HCT116 (cell line): ENCODE measurements at regions not wholly inside any gene's neighbourhood (a gene's known extent, or its start where the extent isn't known, plus 50 kb on each side); places are given as distances from the start of the nearest gene placed in this dataset.

Experiments used
- ATAC-seq: fragments of 200-7000 bp; cut with Tn5 transposase; 2 replicates; pipeline ENCODE4 v1.9.1; 2020; ENCODE audit warnings: mild to moderate bottlenecking, moderate library complexity
- BruUV-seq: library from RNA; stranded (reverse); fragments of 400-500 nt; replicated peaks from 2 replicates; lab custom pipeline; 2021; lab: Mats Ljungman, UMichigan
- CTCF ChIA-PET: fragments of 300-600 bp; sonication (Branson Sonifier 250); formaldehyde crosslinking; loops from one replicate; lab custom pipeline; 2021; ENCODE audit warnings: antibody characterized with exemption; lab: Charles Lee
- POLR2A ChIA-PET: fragments of 300-600, 350-600 bp; sonication (Branson Sonifier 250); formaldehyde crosslinking; loops from one replicate; lab custom pipeline; 2021; ENCODE audit warnings: antibody characterized with exemption; lab: Charles Lee
- RAD21 ChIA-PET, 2 experiments: fragments of 300-600 bp; sonication (Branson Sonifier 250); formaldehyde crosslinking; loops; one replicate each; lab custom pipeline; 2023; ENCODE audit warnings: low total read pairs in 2 of 2; ENCODE audit not compliant: uncharacterized antibody in 2 of 2, unreplicated experiment in 2 of 2, low non-redundant PET in 1 of 2; lab: Charles Lee
- DNase-seq: peaks from one replicate; pipeline ENCODE4 v3.0.0-alpha.2; 2010; ENCODE audit warnings: low read depth, low spot score
- H2AFZ ChIP-seq: fragments of 200-600 bp; shearing (Covaris generic), sonication (generic); 2 replicates; pipeline ENCODE4 v1.6.1; 2017; ENCODE audit warnings: low read depth, mixed run types, mixed read lengths, antibody characterized with exemption, low read length; ENCODE audit not compliant: poor library complexity, severe bottlenecking
- H3K27ac ChIP-seq: 2 replicates; pipeline ENCODE4 v1.5.1; 2012; ENCODE audit warnings: low read depth, low read length
- H3K27me3 ChIP-seq: fragments of 200-600 bp; sonication (generic); 2 replicates; pipeline ENCODE4 v1.6.1; 2016; ENCODE audit warnings: mixed run types, low read length, mixed read lengths; ENCODE audit not compliant: insufficient read depth
- H3K36me3 ChIP-seq, 2 experiments: fragments of 200-500 bp in 1 of 2; fragments of 200-600 bp in 1 of 2; sonication (Bioruptor generic) in 1 of 2; sonication (generic) in 1 of 2; 2 replicates each; pipeline versions ENCODE4 v1.5.1 to v1.6.1; 2014 to 2016; ENCODE audit warnings: low read length in 2 of 2, inconsistent platforms in 1 of 2, mixed read lengths in 1 of 2, mixed run types in 1 of 2; ENCODE audit not compliant: insufficient read depth in 2 of 2, control insufficient read depth in 1 of 2
- H3K4me1 ChIP-seq, 2 experiments: fragments of 200-600 bp in 1 of 2; sonication (generic) in 1 of 2; 2 replicates each; pipeline versions ENCODE4 v1.5.1 to v1.6.1; 2012 to 2017; ENCODE audit warnings: low read length in 2 of 2, inconsistent platforms in 1 of 2, mild to moderate bottlenecking in 1 of 2, mixed read lengths in 1 of 2, mixed run types in 1 of 2, moderate library complexity in 1 of 2; ENCODE audit not compliant: insufficient read depth in 2 of 2, control insufficient read depth in 1 of 2
- H3K4me2 ChIP-seq: fragments of 200-600 bp; sonication (generic); 2 replicates; pipeline ENCODE4 v1.6.1; 2017; ENCODE audit warnings: mixed run types, low read length, mixed read lengths
- H3K4me3 ChIP-seq, 2 experiments: fragments of 200-600 bp in 1 of 2; sonication (generic) in 1 of 2; replicated peaks in 1 of 2; 2 replicates each; pipeline ENCODE4 v1.5.1; 2011 to 2016; ENCODE audit warnings: low read length in 2 of 2, control low read depth in 1 of 2, low read depth in 1 of 2, mild to moderate bottlenecking in 1 of 2, mixed read lengths in 1 of 2, mixed run types in 1 of 2
- H3K79me2 ChIP-seq: fragments of 200-600 bp; sonication (generic); 2 replicates; pipeline ENCODE4 v1.6.1; 2017; ENCODE audit warnings: mild to moderate bottlenecking, mixed run types, low read length, moderate library complexity, mixed read lengths; ENCODE audit not compliant: insufficient read depth
- H3K9ac ChIP-seq: fragments of 200-600 bp; sonication (generic); 2 replicates; pipeline ENCODE4 v1.6.1; 2016; ENCODE audit warnings: low read length, mixed read lengths
- H3K9me2 ChIP-seq: fragments of 200-600 bp; sonication (generic), shearing (Covaris generic); 2 replicates; pipeline ENCODE4 v1.6.1; 2017; ENCODE audit warnings: mixed run types, mild to moderate bottlenecking, moderate library complexity; ENCODE audit not compliant: insufficient read depth
- H3K9me3 ChIP-seq, 2 experiments: fragments of 200-500 bp in 1 of 2; fragments of 200-600 bp in 1 of 2; sonication (Bioruptor generic) in 1 of 2; sonication (generic) in 1 of 2; 2 replicates each; pipeline ENCODE4 v1.6.1; 2014 to 2017; ENCODE audit warnings: low read length in 2 of 2, mixed read lengths in 2 of 2, inconsistent platforms in 1 of 2, low read depth in 1 of 2, mild to moderate bottlenecking in 1 of 2, mixed run types in 1 of 2, moderate library complexity in 1 of 2; ENCODE audit not compliant: control insufficient read depth in 1 of 2, insufficient read depth in 1 of 2
- H4K20me1 ChIP-seq: fragments of 200-600 bp; sonication (generic), shearing (Covaris generic); 2 replicates; pipeline ENCODE4 v1.6.1; 2017; ENCODE audit warnings: mixed run types, mild to moderate bottlenecking, moderate library complexity; ENCODE audit not compliant: insufficient read depth
- CBX3 ChIP-seq: IDR thresholded peaks from 2 replicates; pipeline ENCODE4 v1.6.1; 2012; ENCODE audit warnings: low read depth
- CEBPB ChIP-seq: IDR thresholded peaks from 2 replicates; pipeline ENCODE4 v1.6.1; 2012; ENCODE audit warnings: low read depth
- ELF1 ChIP-seq: IDR thresholded peaks from 2 replicates; pipeline ENCODE4 v1.6.1; 2012; ENCODE audit warnings: low read depth, borderline replicate concordance
- EZH2phosphoT487 ChIP-seq: fragments of 200-600 bp; IDR thresholded peaks from 2 replicates; pipeline ENCODE4 v1.6.1; 2018; ENCODE audit warnings: antibody characterized with exemption, borderline replicate concordance
- POLR2A ChIP-seq: IDR thresholded peaks from 2 replicates; pipeline ENCODE4 v1.7.0; 2011; ENCODE audit warnings: borderline replicate concordance; ENCODE audit not compliant: insufficient read depth, insufficient read length; ENCODE audit errors: extremely low read depth
- POLR2AphosphoS5 ChIP-seq: IDR thresholded peaks from 2 replicates; pipeline ENCODE4 v1.6.1; 2011; ENCODE audit warnings: mild to moderate bottlenecking, low read depth, low read length, moderate library complexity
- RAD21 ChIP-seq: IDR thresholded peaks from 2 replicates; pipeline ENCODE4 v1.6.1; 2012; ENCODE audit warnings: low read depth, mild to moderate bottlenecking
- SP1 ChIP-seq: IDR thresholded peaks from 2 replicates; pipeline ENCODE4 v1.6.1; 2012; ENCODE audit warnings: low read depth
- SRF ChIP-seq: IDR thresholded peaks from 2 replicates; pipeline ENCODE4 v1.6.1; 2012; ENCODE audit warnings: low read depth
- YY1 ChIP-seq: IDR thresholded peaks from 2 replicates; pipeline ENCODE4 v1.6.1; 2011; ENCODE audit warnings: low read length, low read depth, moderate library complexity, mild to moderate bottlenecking; ENCODE audit not compliant: insufficient replicate concordance; ENCODE audit errors: extremely low read depth
- intact Hi-C: fragments of 100-400 bp; cut with micrococcal nuclease; formaldehyde crosslinking; loops from 2 replicates; pipeline ENCODE4 v1.10.0; 2022
- TF ChIP-seq, protein P1 (sequence below): IDR thresholded peaks from 2 replicates; pipeline ENCODE4 v1.6.1; 2012
- TF ChIP-seq, protein P2 (sequence below), 3 experiments: fragments of 200-600 bp in 1 of 3; sonication (generic) in 1 of 3; IDR thresholded peaks in 2 of 3; conservative IDR thresholded peaks in 1 of 3; 2 replicates each; pipeline ENCODE4 v1.5.1; 2012 to 2017; ENCODE audit warnings: low read depth in 2 of 3, low read length in 2 of 3, antibody characterized with exemption in 1 of 3, borderline replicate concordance in 1 of 3, control low read depth in 1 of 3, mild to moderate bottlenecking in 1 of 3, mixed read lengths in 1 of 3, mixed run types in 1 of 3, moderate library complexity in 1 of 3; ENCODE audit not compliant: insufficient read depth in 1 of 3

DNA sequence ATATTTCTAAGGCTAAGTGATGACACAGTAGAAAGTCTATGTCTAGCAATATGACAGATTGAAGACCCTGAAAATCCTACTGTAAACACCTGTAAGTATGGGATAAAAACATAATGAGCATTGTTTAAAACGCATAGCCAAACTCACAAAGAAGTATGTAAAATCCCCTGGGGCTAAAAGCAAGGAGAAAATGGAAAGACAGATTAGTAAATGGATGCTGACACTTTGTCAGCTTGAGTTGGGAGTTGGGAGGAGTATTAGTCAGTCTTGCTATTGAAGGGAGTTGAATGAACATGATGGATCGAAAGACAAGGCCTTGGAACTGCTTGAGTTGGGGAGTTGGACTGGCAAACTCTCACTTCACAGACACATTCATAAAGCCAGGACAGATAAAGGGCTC, 79.0 kb upstream of the PRKD1 start:
- CTCF ChIA-PET = no interaction called here
- H3K4me2 ChIP-seq = no peak overlapping the region
- H3K9me2 ChIP-seq = no peaks in the 10 kb centered on the region

DNA sequence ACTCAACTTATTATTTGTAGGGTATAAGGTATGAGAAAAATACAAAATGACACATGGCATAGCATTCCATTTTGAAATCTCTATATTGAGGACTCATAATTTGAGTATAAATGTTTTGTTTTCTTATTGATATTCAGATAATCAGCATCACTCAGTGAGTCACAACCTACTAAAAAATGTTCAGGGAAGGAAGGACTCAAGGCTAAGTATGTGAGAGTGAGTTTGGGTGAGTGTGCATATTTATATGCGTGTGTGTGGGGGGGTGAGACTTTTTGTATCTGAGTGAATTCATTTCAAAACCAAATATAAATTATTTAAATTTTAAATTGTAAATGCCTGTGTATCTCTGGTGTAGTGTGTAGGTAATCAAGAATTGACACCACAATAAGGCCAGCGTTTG, 87.8 kb upstream of the PRKD1 start:
- H3K4me2 ChIP-seq = no peak overlapping the region
- no peak overlapping the region for H3K9ac ChIP-seq
- no peak for TF ChIP-seq SRF
- no peak for TF ChIP-seq YY1
- TF ChIP-seq, protein P1, sequence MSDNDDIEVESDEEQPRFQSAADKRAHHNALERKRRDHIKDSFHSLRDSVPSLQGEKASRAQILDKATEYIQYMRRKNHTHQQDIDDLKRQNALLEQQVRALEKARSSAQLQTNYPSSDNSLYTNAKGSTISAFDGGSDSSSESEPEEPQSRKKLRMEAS = no peak
- no peak for TF ChIP-seq SP1
- no peak for TF ChIP-seq POLR2A
- TF ChIP-seq CEBPB = no peak
- TF ChIP-seq EZH2phosphoT487 = no peak
- TF ChIP-seq ELF1 = no peak
- no peak for TF ChIP-seq RAD21
- TF ChIP-seq, all 23 proteins: peak for 0
- no peaks in the 10 kb centered on the region for H3K4me1 ChIP-seq
- no peak overlapping the region for H3K4me3 ChIP-seq
- ATAC-seq (no peak), DNase-seq (no peak)
- CTCF ChIA-PET = no interaction called here
- POLR2A ChIA-PET = no interaction called here
- no peak overlapping the region for H2AFZ ChIP-seq
- H3K79me2 ChIP-seq = no peaks in the 10 kb centered on the region
- H3K36me3 ChIP-seq = no peaks in the 10 kb centered on the region
- H3K27me3 ChIP-seq = no peaks in the 10 kb centered on the region
- BruUV-seq = no TSS peak
- no peaks in the 10 kb centered on the region for H3K9me2 ChIP-seq
- intact Hi-C loops = no loop called here
- RAD21 ChIA-PET = no interaction called here
- no peak overlapping the region for H3K27ac ChIP-seq
- H4K20me1 ChIP-seq = no peaks in the 10 kb centered on the region
- peaks cover 7 to 19% of the 10 kb centered on the region in 2 experiments; a peak in 2 of 4 replicates for H3K9me3 ChIP-seq

More for the DNA sequence above, 79.0 kb upstream of the PRKD1 start:
- TF ChIP-seq CBX3 = no peak
- TF ChIP-seq, protein P2, sequence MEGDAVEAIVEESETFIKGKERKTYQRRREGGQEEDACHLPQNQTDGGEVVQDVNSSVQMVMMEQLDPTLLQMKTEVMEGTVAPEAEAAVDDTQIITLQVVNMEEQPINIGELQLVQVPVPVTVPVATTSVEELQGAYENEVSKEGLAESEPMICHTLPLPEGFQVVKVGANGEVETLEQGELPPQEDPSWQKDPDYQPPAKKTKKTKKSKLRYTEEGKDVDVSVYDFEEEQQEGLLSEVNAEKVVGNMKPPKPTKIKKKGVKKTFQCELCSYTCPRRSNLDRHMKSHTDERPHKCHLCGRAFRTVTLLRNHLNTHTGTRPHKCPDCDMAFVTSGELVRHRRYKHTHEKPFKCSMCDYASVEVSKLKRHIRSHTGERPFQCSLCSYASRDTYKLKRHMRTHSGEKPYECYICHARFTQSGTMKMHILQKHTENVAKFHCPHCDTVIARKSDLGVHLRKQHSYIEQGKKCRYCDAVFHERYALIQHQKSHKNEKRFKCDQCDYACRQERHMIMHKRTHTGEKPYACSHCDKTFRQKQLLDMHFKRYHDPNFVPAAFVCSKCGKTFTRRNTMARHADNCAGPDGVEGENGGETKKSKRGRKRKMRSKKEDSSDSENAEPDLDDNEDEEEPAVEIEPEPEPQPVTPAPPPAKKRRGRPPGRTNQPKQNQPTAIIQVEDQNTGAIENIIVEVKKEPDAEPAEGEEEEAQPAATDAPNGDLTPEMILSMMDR (IDR thresholded peaks at IDR 0.05 in 2 of 3, conservative IDR thresholded peaks at IDR 0.05 in 1 of 3; ENCODE audit: borderline replicate concordance in 1 of 3, insufficient read depth in 1 of 3, low read depth in 2 of 3, low read length in 2 of 3) = no peak
- no peak for TF ChIP-seq YY1
- no peak for TF ChIP-seq POLR2A
- TF ChIP-seq POLR2AphosphoS5 = no peak
- no peak for TF ChIP-seq ELF1
- TF ChIP-seq, all 23 proteins: peak for 0
- no peak overlapping the region for H3K27ac ChIP-seq
- H2AFZ ChIP-seq = no peak overlapping the region
- no peak overlapping the region for H3K9ac ChIP-seq
- ChIA-PET RAD21 (no interaction called here), POLR2A (no interaction called here)
- no peaks in the 10 kb centered on the region for H3K27me3 ChIP-seq
- no peaks in the 10 kb centered on the region for H4K20me1 ChIP-seq
- no peak overlapping the region for H3K4me3 ChIP-seq
- BruUV-seq = no TSS peak
- H3K9me3 ChIP-seq = peaks cover 10 to 32% of the 10 kb centered on the region in 2 experiments; a peak in 2 of 4 replicates
- H3K4me1 ChIP-seq = no peaks in the 10 kb centered on the region
- no peak for DNase-seq
- H3K79me2 ChIP-seq = no peaks in the 10 kb centered on the region
- no peak for ATAC-seq
- intact Hi-C loops = no loop called here
- H3K36me3 ChIP-seq = no peaks in the 10 kb centered on the region
